ENCODE measurements at regions not wholly inside any gene's neighbourhood (a gene's known extent, or its start where the extent isn't known, plus 50 kb on each side); places are given as distances from the start of the nearest gene placed in this dataset.

DNA sequence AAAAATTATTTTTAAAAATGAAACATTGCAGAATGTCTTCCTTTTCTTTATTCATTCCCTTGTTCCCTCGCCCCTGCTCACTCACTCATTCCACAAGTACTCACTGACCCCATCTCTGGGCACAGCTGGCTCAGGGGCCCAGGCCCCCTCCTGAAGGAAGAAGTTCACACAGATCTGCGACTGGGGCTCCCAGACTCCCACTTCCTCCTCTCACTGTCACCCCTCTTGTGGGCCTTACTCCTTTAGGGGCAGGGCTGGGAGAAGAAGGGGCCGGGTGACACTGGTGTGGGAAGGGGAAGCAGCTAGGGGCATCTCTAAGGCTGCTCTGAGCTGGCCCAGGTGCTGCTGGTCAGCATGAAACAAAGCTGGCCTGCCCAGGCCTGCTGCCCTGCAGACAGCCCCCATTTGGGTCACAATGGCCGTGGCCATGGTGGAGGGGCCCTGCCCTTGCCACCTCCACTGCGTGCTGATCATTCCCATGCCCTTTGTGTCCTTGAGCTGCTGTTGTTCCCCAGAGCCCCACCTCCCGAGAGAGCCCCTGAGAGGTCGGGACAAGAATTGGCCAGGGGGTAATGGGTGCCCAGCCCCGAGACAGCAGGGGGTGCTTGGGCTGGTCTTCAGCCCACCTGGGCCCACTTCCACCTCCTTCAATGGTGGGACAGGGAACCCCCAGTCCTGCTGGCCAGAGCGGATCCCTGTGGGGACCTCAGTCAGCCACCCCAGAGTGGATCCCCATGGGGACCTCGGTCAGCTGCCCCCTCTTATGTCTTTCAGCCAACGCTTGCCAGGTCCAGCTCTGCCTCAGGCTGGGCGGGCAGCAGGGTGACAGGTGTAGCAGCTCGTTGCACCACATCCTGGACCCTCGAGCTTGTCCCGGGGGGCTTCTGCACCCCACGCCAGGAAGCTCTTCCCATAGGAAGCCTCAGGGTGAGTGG, 212.4 kb upstream of the C14orf180 start:
- TF ChIP-seq, protein P1, sequence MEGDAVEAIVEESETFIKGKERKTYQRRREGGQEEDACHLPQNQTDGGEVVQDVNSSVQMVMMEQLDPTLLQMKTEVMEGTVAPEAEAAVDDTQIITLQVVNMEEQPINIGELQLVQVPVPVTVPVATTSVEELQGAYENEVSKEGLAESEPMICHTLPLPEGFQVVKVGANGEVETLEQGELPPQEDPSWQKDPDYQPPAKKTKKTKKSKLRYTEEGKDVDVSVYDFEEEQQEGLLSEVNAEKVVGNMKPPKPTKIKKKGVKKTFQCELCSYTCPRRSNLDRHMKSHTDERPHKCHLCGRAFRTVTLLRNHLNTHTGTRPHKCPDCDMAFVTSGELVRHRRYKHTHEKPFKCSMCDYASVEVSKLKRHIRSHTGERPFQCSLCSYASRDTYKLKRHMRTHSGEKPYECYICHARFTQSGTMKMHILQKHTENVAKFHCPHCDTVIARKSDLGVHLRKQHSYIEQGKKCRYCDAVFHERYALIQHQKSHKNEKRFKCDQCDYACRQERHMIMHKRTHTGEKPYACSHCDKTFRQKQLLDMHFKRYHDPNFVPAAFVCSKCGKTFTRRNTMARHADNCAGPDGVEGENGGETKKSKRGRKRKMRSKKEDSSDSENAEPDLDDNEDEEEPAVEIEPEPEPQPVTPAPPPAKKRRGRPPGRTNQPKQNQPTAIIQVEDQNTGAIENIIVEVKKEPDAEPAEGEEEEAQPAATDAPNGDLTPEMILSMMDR (IDR thresholded peaks at IDR 0.05) = no peak
- no peak for TF ChIP-seq POLR2AphosphoS5 (IDR thresholded peaks at IDR 0.05)

Data from breast epithelium (tissue), 3 donors.